ENCODE measurements at regions not wholly inside any gene's neighbourhood (a gene's known extent, or its start where the extent isn't known, plus 50 kb on each side); places are given as distances from the start of the nearest gene placed in this dataset.
A peak's percentile ranks its signal among the peaks of the same experiment; 100 is the strongest.
"Not testable (repeated sequence)": the region's sequence is repeated elsewhere in the genome, so short reads cannot be mapped to it uniquely, and the experiment has no call there.

- in situ Hi-C loops (cut with MboI; ENCODE audit: low pct_unique_long_range_greater_than_20kb, low sequenced_read_pairs), result no loop called here
- no peak for DNase-seq
Observed at GRCh38 chr13:47892374-47892773, 108.7 kb downstream of the SUCLA2 start.

GRCh38 chr13:47890146-47890814, 110.8 kb downstream of the SUCLA2 start:
- in situ Hi-C loops (cut with MboI; ENCODE audit: low pct_unique_long_range_greater_than_20kb, low sequenced_read_pairs), result no loop called here
- no peak for DNase-seq

GRCh38 chr13:47886314-47886713, 114.8 kb downstream of the SUCLA2 start:
- in situ Hi-C loops (cut with MboI; ENCODE audit: low pct_unique_long_range_greater_than_20kb, low sequenced_read_pairs), result no loop called here
- DNase-seq, result no peak

GRCh38 chr13:47875201-47875600, 125.9 kb downstream of the SUCLA2 start:
- DNase-seq, result peak; percentile 40

GRCh38 chr13:47873987-47874386, 127.1 kb downstream of the SUCLA2 start:
- in situ Hi-C loops (cut with MboI; ENCODE audit: low pct_unique_long_range_greater_than_20kb, low sequenced_read_pairs); DNase-seq: not testable (repeated sequence)

More at GRCh38 chr13:47875201-47875600, 125.9 kb downstream of the SUCLA2 start:
- in situ Hi-C loops (cut with MboI; ENCODE audit: low pct_unique_long_range_greater_than_20kb, low sequenced_read_pairs), result no loop called here

GRCh38 chr13:47873319-47873718, 127.8 kb downstream of the SUCLA2 start:
- DNase-seq; in situ Hi-C loops (cut with MboI; ENCODE audit: low pct_unique_long_range_greater_than_20kb, low sequenced_read_pairs): not testable (repeated sequence)

GRCh38 chr13:47869776-47870175, 131.3 kb downstream of the SUCLA2 start:
- in situ Hi-C loops (cut with MboI; ENCODE audit: low pct_unique_long_range_greater_than_20kb, low sequenced_read_pairs), result no loop called here
- no peak for DNase-seq

- peak; percentile 29 for DNase-seq
Observed at GRCh38 chr13:47865883-47866282, 135.2 kb downstream of the SUCLA2 start.

GRCh38 chr13:47862841-47863240, 138.2 kb downstream of the SUCLA2 start:
- no peak for DNase-seq
- in situ Hi-C loops (cut with MboI; ENCODE audit: low pct_unique_long_range_greater_than_20kb, low sequenced_read_pairs), result no loop called here

More at GRCh38 chr13:47865883-47866282, 135.2 kb downstream of the SUCLA2 start:
- in situ Hi-C loops (cut with MboI; ENCODE audit: low pct_unique_long_range_greater_than_20kb, low sequenced_read_pairs), result no loop called here

GRCh38 chr13:47859165-47859564, 141.9 kb downstream of the SUCLA2 start:
- DNase-seq, result no peak
- in situ Hi-C loops (cut with MboI; ENCODE audit: low pct_unique_long_range_greater_than_20kb, low sequenced_read_pairs), result no loop called here

GRCh38 chr13:47858042-47859025, 142.7 kb downstream of the SUCLA2 start:
- in situ Hi-C loops (cut with MboI; ENCODE audit: low pct_unique_long_range_greater_than_20kb, low sequenced_read_pairs), result no loop called here
- DNase-seq, result no peak

GRCh38 chr13:47853236-47853635, 147.8 kb downstream of the SUCLA2 start:
- in situ Hi-C loops (cut with MboI; ENCODE audit: low pct_unique_long_range_greater_than_20kb, low sequenced_read_pairs), result no loop called here
- no peak for DNase-seq

GRCh38 chr13:47846886-47847285, 154.2 kb downstream of the SUCLA2 start:
- in situ Hi-C loops (cut with MboI; ENCODE audit: low pct_unique_long_range_greater_than_20kb, low sequenced_read_pairs), result no loop called here
- no peak for DNase-seq

- in situ Hi-C loops (cut with MboI; ENCODE audit: low pct_unique_long_range_greater_than_20kb, low sequenced_read_pairs), result no loop called here
- no peak for DNase-seq
Observed at GRCh38 chr13:47845981-47846380, 155.1 kb downstream of the SUCLA2 start.

GRCh38 chr13:47843005-47843404, 158.1 kb downstream of the SUCLA2 start:
- no peak for DNase-seq
- in situ Hi-C loops (cut with MboI; ENCODE audit: low pct_unique_long_range_greater_than_20kb, low sequenced_read_pairs), result no loop called here

GRCh38 chr13:47841151-47841550, 159.9 kb downstream of the SUCLA2 start:
- in situ Hi-C loops (cut with MboI; ENCODE audit: low pct_unique_long_range_greater_than_20kb, low sequenced_read_pairs), result no loop called here
- DNase-seq, result no peak

- in situ Hi-C loops (cut with MboI; ENCODE audit: low pct_unique_long_range_greater_than_20kb, low sequenced_read_pairs), result no loop called here
Observed at GRCh38 chr13:47837906-47838305, 163.2 kb downstream of the SUCLA2 start.

GRCh38 chr13:47837104-47837880, 163.8 kb downstream of the SUCLA2 start:
- DNase-seq, result no peak
- in situ Hi-C loops (cut with MboI; ENCODE audit: low pct_unique_long_range_greater_than_20kb, low sequenced_read_pairs), result no loop called here

More at GRCh38 chr13:47837906-47838305, 163.2 kb downstream of the SUCLA2 start:
- DNase-seq, result no peak

GRCh38 chr13:47835470-47836228, 165.4 kb downstream of the SUCLA2 start:
- in situ Hi-C loops (cut with MboI; ENCODE audit: low pct_unique_long_range_greater_than_20kb, low sequenced_read_pairs), result no loop called here
- no peak for DNase-seq
